HCT116 (cell line): ENCODE measurements at regions not wholly inside any gene's neighbourhood (a gene's known extent, or its start where the extent isn't known, plus 50 kb on each side); places are given as distances from the start of the nearest gene placed in this dataset.

Experiments
- ATAC-seq: fragments of 200-7000 bp; cut with Tn5 transposase; 2 replicates; pipeline ENCODE4 v1.9.1; 2020; ENCODE audit warnings: mild to moderate bottlenecking, moderate library complexity
- BruUV-seq: library from RNA; stranded (reverse); fragments of 400-500 nt; replicated peaks from 2 replicates; lab custom pipeline; 2021; lab: Mats Ljungman, UMichigan
- CTCF ChIA-PET: fragments of 300-600 bp; sonication (Branson Sonifier 250); formaldehyde crosslinking; loops from one replicate; lab custom pipeline; 2021; ENCODE audit warnings: antibody characterized with exemption; lab: Charles Lee
- POLR2A ChIA-PET: fragments of 300-600, 350-600 bp; sonication (Branson Sonifier 250); formaldehyde crosslinking; loops from one replicate; lab custom pipeline; 2021; ENCODE audit warnings: antibody characterized with exemption; lab: Charles Lee
- RAD21 ChIA-PET, 2 experiments: fragments of 300-600 bp; sonication (Branson Sonifier 250); formaldehyde crosslinking; loops; one replicate each; lab custom pipeline; 2023; ENCODE audit warnings: low total read pairs in 2 of 2; ENCODE audit not compliant: uncharacterized antibody in 2 of 2, unreplicated experiment in 2 of 2, low non-redundant PET in 1 of 2; lab: Charles Lee
- DNase-seq: peaks from one replicate; pipeline ENCODE4 v3.0.0-alpha.2; 2010; ENCODE audit warnings: low read depth, low spot score
- H2AFZ ChIP-seq: fragments of 200-600 bp; shearing (Covaris generic), sonication (generic); 2 replicates; pipeline ENCODE4 v1.6.1; 2017; ENCODE audit warnings: low read depth, mixed run types, mixed read lengths, antibody characterized with exemption, low read length; ENCODE audit not compliant: poor library complexity, severe bottlenecking
- H3K27ac ChIP-seq: 2 replicates; pipeline ENCODE4 v1.5.1; 2012; ENCODE audit warnings: low read depth, low read length
- H3K27me3 ChIP-seq: fragments of 200-600 bp; sonication (generic); 2 replicates; pipeline ENCODE4 v1.6.1; 2016; ENCODE audit warnings: mixed run types, low read length, mixed read lengths; ENCODE audit not compliant: insufficient read depth
- H3K36me3 ChIP-seq, 2 experiments: fragments of 200-500 bp in 1 of 2; fragments of 200-600 bp in 1 of 2; sonication (Bioruptor generic) in 1 of 2; sonication (generic) in 1 of 2; 2 replicates each; pipeline versions ENCODE4 v1.5.1 to v1.6.1; 2014 to 2016; ENCODE audit warnings: low read length in 2 of 2, inconsistent platforms in 1 of 2, mixed read lengths in 1 of 2, mixed run types in 1 of 2; ENCODE audit not compliant: insufficient read depth in 2 of 2, control insufficient read depth in 1 of 2
- H3K4me1 ChIP-seq, 2 experiments: fragments of 200-600 bp in 1 of 2; sonication (generic) in 1 of 2; 2 replicates each; pipeline versions ENCODE4 v1.5.1 to v1.6.1; 2012 to 2017; ENCODE audit warnings: low read length in 2 of 2, inconsistent platforms in 1 of 2, mild to moderate bottlenecking in 1 of 2, mixed read lengths in 1 of 2, mixed run types in 1 of 2, moderate library complexity in 1 of 2; ENCODE audit not compliant: insufficient read depth in 2 of 2, control insufficient read depth in 1 of 2
- H3K4me2 ChIP-seq: fragments of 200-600 bp; sonication (generic); 2 replicates; pipeline ENCODE4 v1.6.1; 2017; ENCODE audit warnings: mixed run types, low read length, mixed read lengths
- H3K4me3 ChIP-seq, 2 experiments: fragments of 200-600 bp in 1 of 2; sonication (generic) in 1 of 2; replicated peaks in 1 of 2; 2 replicates each; pipeline ENCODE4 v1.5.1; 2011 to 2016; ENCODE audit warnings: low read length in 2 of 2, control low read depth in 1 of 2, low read depth in 1 of 2, mild to moderate bottlenecking in 1 of 2, mixed read lengths in 1 of 2, mixed run types in 1 of 2
- H3K79me2 ChIP-seq: fragments of 200-600 bp; sonication (generic); 2 replicates; pipeline ENCODE4 v1.6.1; 2017; ENCODE audit warnings: mild to moderate bottlenecking, mixed run types, low read length, moderate library complexity, mixed read lengths; ENCODE audit not compliant: insufficient read depth
- H3K9ac ChIP-seq: fragments of 200-600 bp; sonication (generic); 2 replicates; pipeline ENCODE4 v1.6.1; 2016; ENCODE audit warnings: low read length, mixed read lengths
- H3K9me2 ChIP-seq: fragments of 200-600 bp; sonication (generic), shearing (Covaris generic); 2 replicates; pipeline ENCODE4 v1.6.1; 2017; ENCODE audit warnings: mixed run types, mild to moderate bottlenecking, moderate library complexity; ENCODE audit not compliant: insufficient read depth
- H3K9me3 ChIP-seq, 2 experiments: fragments of 200-500 bp in 1 of 2; fragments of 200-600 bp in 1 of 2; sonication (Bioruptor generic) in 1 of 2; sonication (generic) in 1 of 2; 2 replicates each; pipeline ENCODE4 v1.6.1; 2014 to 2017; ENCODE audit warnings: low read length in 2 of 2, mixed read lengths in 2 of 2, inconsistent platforms in 1 of 2, low read depth in 1 of 2, mild to moderate bottlenecking in 1 of 2, mixed run types in 1 of 2, moderate library complexity in 1 of 2; ENCODE audit not compliant: control insufficient read depth in 1 of 2, insufficient read depth in 1 of 2
- H4K20me1 ChIP-seq: fragments of 200-600 bp; sonication (generic), shearing (Covaris generic); 2 replicates; pipeline ENCODE4 v1.6.1; 2017; ENCODE audit warnings: mixed run types, mild to moderate bottlenecking, moderate library complexity; ENCODE audit not compliant: insufficient read depth
- EGR1 ChIP-seq: IDR thresholded peaks from 2 replicates; pipeline ENCODE4 v1.6.1; 2012; ENCODE audit warnings: low read depth
- ELF1 ChIP-seq: IDR thresholded peaks from 2 replicates; pipeline ENCODE4 v1.6.1; 2012; ENCODE audit warnings: low read depth, borderline replicate concordance
- EZH2 ChIP-seq: fragments of 200-600 bp; sonication (generic); IDR thresholded peaks from 2 replicates; pipeline ENCODE4 v1.6.1; 2017; ENCODE audit warnings: antibody characterized with exemption, mixed run types
- EZH2phosphoT487 ChIP-seq: fragments of 200-600 bp; IDR thresholded peaks from 2 replicates; pipeline ENCODE4 v1.6.1; 2018; ENCODE audit warnings: antibody characterized with exemption, borderline replicate concordance
- FOSL1 ChIP-seq: IDR thresholded peaks from 2 replicates; pipeline ENCODE4 v1.6.1; 2012; ENCODE audit warnings: low read depth
- JUND ChIP-seq: IDR thresholded peaks from 2 replicates; pipeline ENCODE4 v1.6.1; 2012
- MAX ChIP-seq: IDR thresholded peaks from 2 replicates; pipeline ENCODE4 v1.6.1; 2012
- POLR2A ChIP-seq: IDR thresholded peaks from 2 replicates; pipeline ENCODE4 v1.7.0; 2011; ENCODE audit warnings: borderline replicate concordance; ENCODE audit not compliant: insufficient read depth, insufficient read length; ENCODE audit errors: extremely low read depth
- POLR2AphosphoS5 ChIP-seq: IDR thresholded peaks from 2 replicates; pipeline ENCODE4 v1.6.1; 2011; ENCODE audit warnings: mild to moderate bottlenecking, low read depth, low read length, moderate library complexity
- RAD21 ChIP-seq: IDR thresholded peaks from 2 replicates; pipeline ENCODE4 v1.6.1; 2012; ENCODE audit warnings: low read depth, mild to moderate bottlenecking
- REST ChIP-seq: IDR thresholded peaks from 2 replicates; pipeline ENCODE4 v1.6.1; 2012; ENCODE audit warnings: low read depth
- SIN3A ChIP-seq: IDR thresholded peaks from 2 replicates; pipeline ENCODE4 v1.6.1; 2012; ENCODE audit warnings: low read depth
- SP1 ChIP-seq: IDR thresholded peaks from 2 replicates; pipeline ENCODE4 v1.6.1; 2012; ENCODE audit warnings: low read depth
- SRF ChIP-seq: IDR thresholded peaks from 2 replicates; pipeline ENCODE4 v1.6.1; 2012; ENCODE audit warnings: low read depth
- YY1 ChIP-seq: IDR thresholded peaks from 2 replicates; pipeline ENCODE4 v1.6.1; 2011; ENCODE audit warnings: low read length, low read depth, moderate library complexity, mild to moderate bottlenecking; ENCODE audit not compliant: insufficient replicate concordance; ENCODE audit errors: extremely low read depth
- ZBTB33 ChIP-seq: IDR thresholded peaks from 2 replicates; pipeline ENCODE4 v1.6.1; 2011; ENCODE audit warnings: mild to moderate bottlenecking, low read length, moderate library complexity; ENCODE audit not compliant: insufficient replicate concordance; ENCODE audit errors: extremely low read depth
- ZFX ChIP-seq: fragments of 450-650 bp; IDR thresholded peaks from 2 replicates; pipeline ENCODE4 v1.6.1; 2017
- ZNF274 ChIP-seq: fragments of 200-500 bp; sonication (Bioruptor generic); IDR thresholded peaks from 2 replicates; pipeline ENCODE4 v1.6.1; 2014; ENCODE audit warnings: mild to moderate bottlenecking, low read depth, low read length, inconsistent platforms
- intact Hi-C: fragments of 100-400 bp; cut with micrococcal nuclease; formaldehyde crosslinking; loops from 2 replicates; pipeline ENCODE4 v1.10.0; 2022

GRCh38 chr13:86383151-86383550 is 583.9 kb upstream of the SLITRK6 start:
- TF ChIP-seq JUND, result no peak
- TF ChIP-seq POLR2A, result no peak
- no peak for TF ChIP-seq SIN3A
- TF ChIP-seq ZFX, result no peak
- TF ChIP-seq SP1, result no peak
- TF ChIP-seq FOSL1, result no peak
- TF ChIP-seq MAX, result no peak
- TF ChIP-seq POLR2AphosphoS5, result no peak
- TF ChIP-seq EZH2, result no peak
- TF ChIP-seq EZH2phosphoT487, result no peak
- TF ChIP-seq SRF, result no peak
- TF ChIP-seq ZBTB33, result no peak
- TF ChIP-seq REST, result no peak
- no peak for TF ChIP-seq YY1
- TF ChIP-seq RAD21, result no peak
- TF ChIP-seq ZNF274, result no peak
- no peak for TF ChIP-seq EGR1
- no peak for TF ChIP-seq ELF1
- Histone ChIP-seq H3K9ac (no peak overlapping the region), H3K9me2 (no peaks in the 10 kb centered on the region), H3K4me1 (no peaks in the 10 kb centered on the region), H3K27me3 (no peaks in the 10 kb centered on the region), H3K79me2 (no peaks in the 10 kb centered on the region), H3K36me3 (no peaks in the 10 kb centered on the region), H3K27ac (no peak overlapping the region), H3K4me3 (no peak overlapping the region), H4K20me1 (no peaks in the 10 kb centered on the region), H3K9me3 (0 out of 4 replicates have a peak, but pooled peaks cover 0 to 3% of the 10 kb centered on the region in 2 experiments), H3K4me2 (no peak overlapping the region), H2AFZ (no peak overlapping the region)
- BruUV-seq, result no TSS peak
- ChIA-PET POLR2A (no interaction called here), CTCF (no interaction called here), RAD21 (no interaction called here)
- ATAC-seq (no peak), DNase-seq (no peak)
- intact Hi-C loops, result no loop called here
